Nephron (organoid): ENCODE measurements at regions not wholly inside any gene's neighbourhood (a gene's known extent, or its start where the extent isn't known, plus 50 kb on each side); places are given as distances from the start of the nearest gene placed in this dataset.

ENCODE experiments used
- H3K27ac Mint-ChIP-seq, 3 experiments: 2 replicates each; pipeline ENCODE4 v1.8.0; 2020; ENCODE audit warnings: mixed read lengths in 3 of 3, mild to moderate bottlenecking in 2 of 3, moderate library complexity in 1 of 3
- H3K27me3 Mint-ChIP-seq: 2 replicates; pipeline ENCODE4 v1.8.0; 2021; ENCODE audit warnings: low read depth, mild to moderate bottlenecking, moderate library complexity, mixed read lengths
- H3K36me3 Mint-ChIP-seq: 2 replicates; pipeline ENCODE4 v1.8.0; 2020; ENCODE audit warnings: low read depth, mixed read lengths
- H3K4me1 Mint-ChIP-seq: 2 replicates; pipeline ENCODE4 v1.8.0; 2020; ENCODE audit warnings: mixed read lengths
- H3K4me3 Mint-ChIP-seq, 3 experiments: 2 replicates each; pipeline ENCODE4 v1.8.0; 2020; ENCODE audit warnings: mild to moderate bottlenecking in 3 of 3, mixed read lengths in 3 of 3, moderate library complexity in 2 of 3
- H3K9me3 Mint-ChIP-seq: 2 replicates; pipeline ENCODE4 v1.8.0; 2020; ENCODE audit warnings: mixed read lengths
- CTCF ChIP-seq, 3 experiments: fragments of 200-600 bp; sonication (generic); IDR thresholded peaks; one replicate each; pipeline ENCODE4 v1.5.0; 2021; ENCODE audit warnings: antibody characterized with exemption in 3 of 3; ENCODE audit not compliant: unreplicated experiment in 3 of 3

GRCh38 chr5:63164339-63164738, 585.7 kb downstream of the LRRC70 start:
- no peaks in the 10 kb centered on the region for H3K27me3 Mint-ChIP-seq
- no peak overlapping the region for H3K4me3 Mint-ChIP-seq
- H3K36me3 Mint-ChIP-seq, result no peaks in the 10 kb centered on the region
- no peaks in the 10 kb centered on the region for H3K4me1 Mint-ChIP-seq
- no peak overlapping the region for H3K27ac Mint-ChIP-seq
- no peak for TF ChIP-seq CTCF (IDR thresholded peaks at IDR 0.05; ENCODE audit: unreplicated experiment in 3 of 3)
- no peaks in the 10 kb centered on the region for H3K9me3 Mint-ChIP-seq

GRCh38 chr5:63155310-63155631, 576.7 kb downstream of the LRRC70 start:
- peaks cover 4% of the 10 kb centered on the region for H3K27me3 Mint-ChIP-seq
- no peaks in the 10 kb centered on the region for H3K9me3 Mint-ChIP-seq
- no peak for TF ChIP-seq CTCF (IDR thresholded peaks at IDR 0.05; ENCODE audit: unreplicated experiment in 3 of 3)
- no peak overlapping the region for H3K4me3 Mint-ChIP-seq
- no peaks in the 10 kb centered on the region for H3K36me3 Mint-ChIP-seq
- no peak overlapping the region for H3K27ac Mint-ChIP-seq
- H3K4me1 Mint-ChIP-seq, result no peaks in the 10 kb centered on the region

- Mint-ChIP-seq H3K36me3 (no peaks in the 10 kb centered on the region), H3K4me3 (no peak overlapping the region), H3K9me3 (no peaks in the 10 kb centered on the region), H3K4me1 (no peaks in the 10 kb centered on the region), H3K27ac (no peak overlapping the region), H3K27me3 (peaks cover 4% of the 10 kb centered on the region)
- no peak for TF ChIP-seq CTCF (IDR thresholded peaks at IDR 0.05; ENCODE audit: unreplicated experiment in 3 of 3)
Measured at GRCh38 chr5:63154476-63155309, 576.1 kb downstream of the LRRC70 start.

GRCh38 chr5:63152871-63153270, 574.3 kb downstream of the LRRC70 start:
- TF ChIP-seq CTCF (IDR thresholded peaks at IDR 0.05; ENCODE audit: unreplicated experiment in 3 of 3), result no peak
- Mint-ChIP-seq H3K27ac (no peak overlapping the region), H3K4me3 (no peak overlapping the region), H3K9me3 (no peaks in the 10 kb centered on the region), H3K36me3 (no peaks in the 10 kb centered on the region), H3K27me3 (peaks cover 4% of the 10 kb centered on the region), H3K4me1 (no peaks in the 10 kb centered on the region)

- H3K9me3 Mint-ChIP-seq, result no peaks in the 10 kb centered on the region
- H3K27ac Mint-ChIP-seq, result no peak overlapping the region
Measured at GRCh38 chr5:63145167-63145566, 566.5 kb downstream of the LRRC70 start.

More at GRCh38 chr5:63145167-63145566, 566.5 kb downstream of the LRRC70 start:
- Mint-ChIP-seq H3K36me3 (no peaks in the 10 kb centered on the region), H3K4me3 (no peak overlapping the region), H3K4me1 (no peaks in the 10 kb centered on the region), H3K27me3 (no peaks in the 10 kb centered on the region)
- TF ChIP-seq CTCF (IDR thresholded peaks at IDR 0.05; ENCODE audit: unreplicated experiment in 3 of 3), result no peak
